HG03066 (cell line): ENCODE measurements at regions not wholly inside any gene's neighbourhood (a gene's known extent, or its start where the extent isn't known, plus 50 kb on each side); places are given as distances from the start of the nearest gene placed in this dataset.

Source experiments
- ATAC-seq: cut with Tn5 transposase; IDR thresholded peaks from one replicate; pipeline ENCODE4 v1.9.1; 2021; ENCODE audit warnings: low read depth; ENCODE audit not compliant: unreplicated experiment

DNA sequence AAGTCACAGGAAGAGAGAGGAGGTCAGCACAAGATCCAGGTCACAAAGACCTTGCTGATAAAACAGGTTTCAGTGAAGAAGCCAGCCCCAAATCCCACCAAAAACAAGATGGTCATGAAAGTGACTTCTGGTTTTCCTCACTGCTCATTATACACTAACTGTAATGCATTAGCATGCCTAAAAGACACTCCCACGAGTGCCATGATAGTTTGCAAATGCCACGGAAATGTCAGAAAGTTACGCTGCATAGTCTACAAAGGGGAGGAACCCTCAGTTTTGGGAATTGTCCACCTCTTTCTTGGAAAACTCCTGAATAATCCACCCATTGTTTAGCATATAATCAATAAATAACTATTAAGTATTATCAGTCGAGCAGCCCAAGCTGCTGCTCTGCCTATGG, 427.2 kb downstream of the RFPL4B start:
- ATAC-seq = no peak

- peak; percentile 96 for ATAC-seq
These were observed 433.5 kb downstream of the RFPL4B start for GRCh38 chr6:112780498-112781096.

DNA sequence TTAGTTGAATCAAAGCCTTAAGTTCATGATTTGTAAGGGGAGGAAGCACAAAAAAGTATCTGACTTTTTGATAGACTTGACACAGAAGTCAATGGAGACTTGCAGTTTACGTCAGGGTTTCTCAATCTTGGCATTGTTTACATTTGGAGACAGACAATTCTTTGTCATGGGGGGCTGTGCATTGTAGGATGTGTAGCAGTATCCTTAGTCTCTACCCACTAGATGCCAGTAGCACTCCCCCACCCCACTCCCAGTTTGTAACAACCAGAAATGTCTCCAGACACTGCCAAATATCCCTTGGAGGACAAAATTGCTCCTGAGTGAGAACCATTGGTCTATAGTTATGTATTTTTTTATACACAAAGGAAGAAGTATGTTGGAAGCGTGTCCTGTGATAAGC, 434.1 kb downstream of the RFPL4B start:
- ATAC-seq = no peak

GRCh38 chr6:112785408-112785807, 438.3 kb downstream of the RFPL4B start:
- no peak for ATAC-seq

DNA sequence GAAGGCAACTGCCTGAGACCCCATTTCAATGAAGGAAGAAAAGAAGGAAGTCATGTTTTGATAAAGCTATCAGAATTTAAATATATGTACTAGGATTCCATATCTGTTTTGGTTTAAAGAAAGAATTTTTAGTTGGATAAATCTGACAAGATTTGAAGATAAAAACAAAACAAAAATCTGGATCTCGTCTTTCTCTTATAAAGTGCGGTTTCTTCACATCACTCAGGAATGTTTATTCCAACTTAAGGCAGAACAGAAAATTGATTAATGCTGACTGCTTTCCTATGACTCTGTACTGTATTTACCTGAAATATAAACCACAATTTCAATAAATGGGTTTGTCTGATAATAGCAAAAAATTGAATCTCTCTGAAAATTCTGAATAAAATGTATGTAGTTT, 439.7 kb downstream of the RFPL4B start:
- ATAC-seq = no peak

DNA sequence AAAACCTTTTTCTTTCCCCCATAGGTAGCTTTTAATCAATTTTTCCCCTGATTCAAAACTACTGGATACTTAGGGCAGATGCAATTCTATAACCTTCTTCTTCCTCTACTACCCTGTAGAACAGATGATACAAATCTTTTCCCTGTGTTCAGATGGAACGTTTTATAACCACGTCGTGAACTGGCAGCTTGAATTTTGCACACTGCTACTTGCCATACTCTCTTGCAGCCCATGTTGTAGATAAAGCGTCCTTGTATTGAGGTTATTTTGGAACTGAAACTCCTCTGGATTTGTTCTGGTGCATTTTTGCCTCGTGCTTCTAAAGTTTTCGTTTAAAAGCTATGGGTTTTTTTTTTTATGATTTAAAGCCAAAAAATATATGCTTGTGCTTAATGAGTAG, 440.2 kb downstream of the RFPL4B start:
- no peak for ATAC-seq

- ATAC-seq = no peak
These were observed 448.2 kb downstream of the RFPL4B start for GRCh38 chr6:112795316-112795715.

DNA sequence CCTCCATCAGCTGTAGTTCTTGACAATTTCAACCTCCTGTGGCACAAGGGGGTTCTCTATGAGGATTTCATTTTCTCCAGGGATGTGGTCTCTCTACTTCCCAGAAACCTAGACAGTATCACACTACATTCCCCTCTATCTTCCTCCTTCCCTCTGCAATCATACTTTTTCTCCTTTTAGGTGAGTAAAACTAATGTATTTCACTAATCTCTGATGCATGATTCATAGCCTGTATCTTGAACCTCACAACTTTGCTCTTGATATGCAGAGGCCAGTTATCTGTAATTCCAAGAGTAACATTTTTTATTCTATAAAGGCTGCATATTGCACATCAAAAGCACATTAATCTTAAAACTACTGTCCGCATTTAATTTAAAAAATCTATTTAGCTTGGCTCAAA, 449.6 kb downstream of the RFPL4B start:
- no peak for ATAC-seq

- ATAC-seq = no peak
These were observed 452.8 kb downstream of the RFPL4B start for GRCh38 chr6:112799889-112800288.

GRCh38 chr6:112800439-112800838, 453.3 kb downstream of the RFPL4B start:
- no peak for ATAC-seq

DNA sequence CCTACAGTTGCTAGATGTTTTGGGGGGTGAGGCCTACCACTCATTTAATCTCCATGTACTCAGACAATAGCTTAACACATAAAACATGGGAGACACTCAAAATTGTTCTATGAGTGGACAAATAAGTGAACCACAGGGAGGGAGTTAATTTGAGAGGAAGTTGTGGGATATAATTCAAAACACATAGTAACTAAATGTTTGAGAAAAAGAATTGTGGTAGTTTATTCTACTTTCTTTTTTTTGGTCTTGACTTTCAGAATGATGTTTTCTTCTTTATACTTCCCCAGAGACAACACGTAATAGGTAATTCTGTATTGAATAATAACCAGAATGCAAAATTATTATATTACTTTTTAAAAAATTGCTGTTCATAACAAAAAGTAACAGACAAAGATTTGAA, 453.8 kb downstream of the RFPL4B start:
- no peak for ATAC-seq

DNA sequence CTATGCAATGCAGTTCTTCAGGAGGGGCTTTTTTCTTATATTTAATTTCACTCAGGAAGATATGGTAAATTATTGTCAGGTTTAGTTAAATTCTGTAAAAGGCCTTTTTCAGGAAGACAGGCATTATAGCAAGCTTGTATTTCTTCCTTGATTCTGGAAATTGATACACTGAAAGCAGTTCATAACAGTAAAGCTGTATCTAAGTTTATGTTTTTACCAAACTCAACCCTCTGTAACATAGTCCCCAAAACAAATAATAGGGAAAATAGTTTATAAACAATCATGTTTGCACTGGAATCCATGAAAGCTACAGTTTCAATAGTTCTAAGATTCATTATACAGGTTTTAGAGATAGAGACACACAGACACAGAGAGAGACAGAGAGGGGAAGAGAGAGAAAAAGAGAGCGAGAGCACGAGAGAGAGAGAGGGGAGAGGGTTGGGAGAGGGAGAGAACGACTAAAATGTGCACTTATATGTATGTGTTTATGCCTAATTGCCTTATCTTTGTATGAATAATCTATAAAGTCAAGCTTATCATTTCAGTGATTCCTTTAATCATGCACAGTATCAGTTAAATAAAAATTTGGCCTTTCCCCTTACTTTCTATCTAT, 454.4 kb downstream of the RFPL4B start:
- no peak for ATAC-seq

DNA sequence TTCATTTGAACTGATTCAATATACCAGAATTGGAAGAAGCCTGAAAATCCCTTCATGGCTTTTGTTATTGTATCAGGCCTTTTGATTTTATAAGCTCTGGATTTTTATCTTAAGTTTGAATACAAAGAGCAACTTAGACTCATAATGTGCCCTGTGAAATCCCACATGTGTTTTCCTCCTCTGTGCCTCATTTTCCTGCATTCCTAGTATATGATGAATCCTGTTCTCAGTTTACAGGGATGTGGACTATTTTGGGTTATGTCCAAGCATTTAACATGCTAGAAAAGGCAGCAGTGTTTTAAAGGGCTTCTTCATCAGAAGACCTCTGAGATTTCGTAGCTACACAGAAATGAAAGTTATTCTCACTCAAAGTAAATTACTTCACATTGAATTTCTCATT, 455.0 kb downstream of the RFPL4B start:
- no peak for ATAC-seq

DNA sequence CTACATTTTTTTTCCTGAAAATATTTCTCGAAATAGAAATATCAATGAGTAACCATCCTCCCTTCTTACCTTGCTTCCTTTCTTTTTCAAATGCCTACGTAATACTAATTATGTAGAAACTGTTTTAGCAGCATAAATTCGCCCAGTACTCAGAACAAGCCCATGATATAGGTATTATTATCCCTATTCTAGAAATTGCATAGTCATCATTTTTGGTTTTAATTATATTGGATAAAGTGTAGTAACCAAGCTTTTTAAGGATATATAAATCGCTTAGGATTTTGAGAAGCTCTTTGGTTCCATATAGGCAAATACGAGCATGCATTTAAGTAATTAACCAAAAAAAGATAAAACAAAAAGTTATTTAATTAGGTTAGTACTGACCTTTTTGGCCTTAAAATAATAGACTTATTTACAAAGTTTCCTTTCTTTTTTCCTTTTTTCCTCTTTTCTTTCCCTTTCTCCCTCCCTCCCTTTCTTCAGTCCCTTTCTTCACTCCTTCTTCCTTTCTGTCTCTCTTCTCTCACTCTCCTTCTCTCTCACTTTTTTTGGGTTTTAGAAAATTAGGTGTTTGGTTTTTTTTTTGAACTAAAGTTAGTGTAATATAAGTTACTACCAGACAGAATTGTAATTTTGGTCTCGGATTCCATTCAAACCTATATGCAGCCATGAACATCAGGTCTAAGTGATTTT, 457.7 kb downstream of the RFPL4B start:
- ATAC-seq = no peak

- ATAC-seq = no peak
These were observed 459.2 kb downstream of the RFPL4B start for GRCh38 chr6:112806163-112806865.

- no peak for ATAC-seq
These were observed 474.3 kb downstream of the RFPL4B start for GRCh38 chr6:112821476-112821875.

DNA sequence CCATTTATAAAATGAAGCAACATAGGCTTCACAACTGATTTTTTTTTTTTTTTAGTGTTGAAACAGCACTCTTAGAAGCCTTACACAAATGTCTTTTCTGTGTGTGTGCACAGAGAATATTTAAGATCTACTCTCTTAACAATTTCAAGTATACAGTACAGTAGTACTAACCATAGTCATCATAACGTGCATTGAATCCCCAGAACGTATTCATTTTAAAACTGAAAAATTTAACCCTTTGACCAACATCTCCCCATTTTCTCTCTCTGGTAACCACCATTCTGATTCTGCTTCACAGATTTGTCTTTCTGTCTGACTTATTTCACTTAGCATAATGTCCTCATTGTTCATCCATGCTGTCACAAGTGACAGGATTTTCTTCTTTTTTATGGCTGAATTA, 475.6 kb downstream of the RFPL4B start:
- ATAC-seq = no peak

- peak; percentile 85 for ATAC-seq
These were observed 480.7 kb downstream of the RFPL4B start for GRCh38 chr6:112827793-112828192.

GRCh38 chr6:112831022-112831421, 483.9 kb downstream of the RFPL4B start:
- ATAC-seq = no peak

DNA sequence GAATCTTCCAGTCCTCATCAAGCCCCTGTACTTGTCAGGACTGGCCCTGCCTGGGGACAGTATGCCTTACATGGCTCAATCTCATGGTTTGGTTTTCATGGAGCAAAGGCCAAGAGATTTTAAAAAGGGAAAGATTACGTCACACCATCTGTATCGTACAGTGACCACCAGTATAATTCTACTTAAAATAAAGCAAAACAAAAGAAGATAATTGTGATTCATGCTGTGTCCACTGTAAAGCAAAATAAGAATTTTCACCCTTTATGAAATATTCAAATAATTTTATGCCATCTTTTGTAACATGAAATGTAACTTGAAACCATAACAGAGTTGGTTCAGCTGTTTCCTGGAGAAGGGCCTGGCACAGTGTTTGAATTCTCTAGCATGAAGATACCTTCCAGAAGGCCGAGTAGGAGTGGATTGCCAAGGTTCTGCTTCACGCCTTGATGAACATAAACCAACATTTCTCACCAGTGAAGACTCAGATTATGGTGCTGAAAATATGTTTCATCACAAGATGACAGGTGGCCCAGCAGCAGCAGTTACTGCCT, 486.5 kb downstream of the RFPL4B start:
- no peak for ATAC-seq

DNA sequence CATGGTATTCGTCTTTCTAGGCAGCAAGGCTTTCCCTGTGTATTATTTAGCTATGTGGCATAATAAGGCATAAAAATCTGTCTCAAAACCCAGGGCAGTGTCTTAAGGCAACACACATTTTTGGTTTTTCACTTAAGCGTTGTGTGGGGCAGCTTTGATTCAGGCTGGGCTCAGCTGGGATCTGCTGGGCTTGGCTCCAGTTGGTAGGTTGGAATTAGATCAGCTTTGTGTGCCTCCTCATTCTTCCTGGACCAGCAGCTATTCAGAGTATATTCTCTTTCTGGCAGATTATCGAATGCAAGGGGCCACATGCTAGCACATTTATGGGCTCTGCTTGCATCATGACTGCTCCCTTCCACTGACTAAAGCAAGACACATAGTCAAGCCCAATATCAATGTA, 487.9 kb downstream of the RFPL4B start:
- no peak for ATAC-seq
